ENCODE measurements at regions not wholly inside any gene's neighbourhood (a gene's known extent, or its start where the extent isn't known, plus 50 kb on each side); places are given as distances from the start of the nearest gene placed in this dataset.

- CTCF ChIA-PET = no interaction called here
- BruUV-seq (replicated peaks) = no TSS peak
Measured at GRCh38 chr16:55091213-55091870, 160.7 kb downstream of the IRX5 start.

GRCh38 chr16:55091871-55092230, 161.2 kb downstream of the IRX5 start:
- no peak overlapping the region for H3K9ac ChIP-seq (ENCODE audit: low read length)
- H3K36me3 ChIP-seq (ENCODE audit: low read depth, low read length) = no peaks in the 10 kb centered on the region
- CTCF ChIA-PET = no interaction called here
- H3K9me3 ChIP-seq (ENCODE audit: low read length) = no peaks in the 10 kb centered on the region
- no peak overlapping the region for H2AFZ ChIP-seq (ENCODE audit: low read length)
- no peak for TF ChIP-seq CTCF (conservative IDR thresholded peaks at IDR 0.05; ENCODE audit: low read depth, low read length)
- TF ChIP-seq EZH2phosphoT487 (IDR thresholded peaks at IDR 0.05; ENCODE audit: borderline replicate concordance, low read length) = no peak
- intact Hi-C loops (cut with micrococcal nuclease) = no loop called here
- H3K27me3 ChIP-seq (ENCODE audit: low read length) = no peaks in the 10 kb centered on the region
- no peak overlapping the region for H3K4me3 ChIP-seq (ENCODE audit: low read length)
- no peak overlapping the region for H3K27ac ChIP-seq (ENCODE audit: low read length)
- POLR2A ChIA-PET (ENCODE audit: unreplicated experiment) = no interaction called here
- DNase-seq = no peak
- no peak overlapping the region for H3K4me2 ChIP-seq (ENCODE audit: low read length)
- ATAC-seq = no peak
- no peaks in the 10 kb centered on the region for H4K20me1 ChIP-seq (ENCODE audit: low read length)
- H3K79me2 ChIP-seq (ENCODE audit: low read length) = no peaks in the 10 kb centered on the region
- H3F3A ChIP-seq (ENCODE audit: low read length, unreplicated experiment) = no peaks in the 10 kb centered on the region
- H3K4me1 ChIP-seq (ENCODE audit: insufficient read depth, low read length) = no peaks in the 10 kb centered on the region
- no peaks in the 10 kb centered on the region for H3K9me2 ChIP-seq (replicated peaks; ENCODE audit: low read length)
- BruUV-seq (replicated peaks) = no TSS peak

More at GRCh38 chr16:55091213-55091870, 160.7 kb downstream of the IRX5 start:
- Histone ChIP-seq H3K79me2 (ENCODE audit: low read length) (no peaks in the 10 kb centered on the region), H3K9me3 (ENCODE audit: low read length) (no peaks in the 10 kb centered on the region), H3K4me2 (ENCODE audit: low read length) (no peak overlapping the region), H3K4me3 (ENCODE audit: low read length) (no peak overlapping the region), H3K27ac (ENCODE audit: low read length) (no peak overlapping the region), H2AFZ (ENCODE audit: low read length) (no peak overlapping the region), H3K4me1 (ENCODE audit: insufficient read depth, low read length) (no peaks in the 10 kb centered on the region), H3F3A (ENCODE audit: low read length, unreplicated experiment) (no peaks in the 10 kb centered on the region), H4K20me1 (ENCODE audit: low read length) (no peaks in the 10 kb centered on the region), H3K9me2 (replicated peaks; ENCODE audit: low read length) (no peaks in the 10 kb centered on the region), H3K9ac (ENCODE audit: low read length) (no peak overlapping the region), H3K27me3 (ENCODE audit: low read length) (no peaks in the 10 kb centered on the region), H3K36me3 (ENCODE audit: low read depth, low read length) (no peaks in the 10 kb centered on the region)
- intact Hi-C loops (cut with micrococcal nuclease) = no loop called here
- TF ChIP-seq CTCF (conservative IDR thresholded peaks at IDR 0.05; ENCODE audit: low read depth, low read length) = no peak
- no peak for ATAC-seq
- no peak for DNase-seq
- POLR2A ChIA-PET (ENCODE audit: unreplicated experiment) = no interaction called here

GRCh38 chr16:55100100-55100499, 169.4 kb downstream of the IRX5 start:
- Histone ChIP-seq H3F3A (ENCODE audit: low read length, unreplicated experiment) (no peaks in the 10 kb centered on the region), H3K4me3 (ENCODE audit: low read length) (no peak overlapping the region), H3K4me1 (ENCODE audit: insufficient read depth, low read length) (no peaks in the 10 kb centered on the region), H3K9ac (ENCODE audit: low read length) (no peak overlapping the region), H3K36me3 (ENCODE audit: low read depth, low read length) (no peaks in the 10 kb centered on the region), H3K27me3 (ENCODE audit: low read length) (no peaks in the 10 kb centered on the region), H3K27ac (ENCODE audit: low read length) (no peak overlapping the region), H3K79me2 (ENCODE audit: low read length) (no peaks in the 10 kb centered on the region), H2AFZ (ENCODE audit: low read length) (no peak overlapping the region), H3K9me2 (replicated peaks; ENCODE audit: low read length) (no peaks in the 10 kb centered on the region), H4K20me1 (ENCODE audit: low read length) (no peaks in the 10 kb centered on the region), H3K4me2 (ENCODE audit: low read length) (no peak overlapping the region), H3K9me3 (ENCODE audit: low read length) (no peaks in the 10 kb centered on the region)
- ChIA-PET POLR2A (ENCODE audit: unreplicated experiment) (no interaction called here), CTCF (no interaction called here)
- no peak for TF ChIP-seq EZH2phosphoT487 (IDR thresholded peaks at IDR 0.05; ENCODE audit: borderline replicate concordance, low read length)
- no peak for TF ChIP-seq EZH2 (IDR thresholded peaks at IDR 0.05; ENCODE audit: low read length, unreplicated experiment)
- no peak for TF ChIP-seq CTCF (conservative IDR thresholded peaks at IDR 0.05; ENCODE audit: low read depth, low read length)
- intact Hi-C loops (cut with micrococcal nuclease) = no loop called here
- DNase-seq = no peak
- no peak for ATAC-seq
- no TSS peak for BruUV-seq (replicated peaks)
